Stimulated activated CD4-positive, alpha-beta T cell treated with anti-CD3 and anti-CD28 coated beads, Interleukin-4, amount 100 ng/mL, for 4 hours (primary cell): ENCODE measurements at regions not wholly inside any gene's neighbourhood (a gene's known extent, or its start where the extent isn't known, plus 50 kb on each side); places are given as distances from the start of the nearest gene placed in this dataset.
"Not testable (repeated sequence)": the region's sequence is repeated elsewhere in the genome, so short reads cannot be mapped to it uniquely, and the experiment has no call there.

Source experiments
- DNase-seq, 2 experiments: peaks; one replicate each; pipeline ENCODE4 v3.0.0-alpha.2; 2020

- DNase-seq: no peak
These were observed 209.8 kb upstream of the FLRT2 start for GRCh38 chr14:85319998-85320630.

GRCh38 chr14:85325134-85326017, 204.6 kb upstream of the FLRT2 start:
- no peak for DNase-seq

GRCh38 chr14:85332401-85332800, 197.5 kb upstream of the FLRT2 start:
- DNase-seq: no peak

- no peak for DNase-seq
These were observed 196.6 kb upstream of the FLRT2 start for GRCh38 chr14:85333313-85333712.

- DNase-seq: no peak
These were observed 196.1 kb upstream of the FLRT2 start for GRCh38 chr14:85333841-85334240.

- DNase-seq: no peak
These were observed 195.6 kb upstream of the FLRT2 start for GRCh38 chr14:85334316-85334715.

GRCh38 chr14:85336257-85336656, 193.7 kb upstream of the FLRT2 start:
- no peak for DNase-seq

GRCh38 chr14:85336817-85337216, 193.1 kb upstream of the FLRT2 start:
- DNase-seq: no peak

GRCh38 chr14:85338895-85339294, 191.0 kb upstream of the FLRT2 start:
- DNase-seq: no peak

- DNase-seq: no peak
These were observed 186.9 kb upstream of the FLRT2 start for GRCh38 chr14:85342858-85343607.

GRCh38 chr14:85344171-85344570, 185.8 kb upstream of the FLRT2 start:
- DNase-seq: no peak

GRCh38 chr14:85344847-85345570, 184.9 kb upstream of the FLRT2 start:
- DNase-seq: no peak

- no peak for DNase-seq
These were observed 179.3 kb upstream of the FLRT2 start for GRCh38 chr14:85350667-85351066.

- DNase-seq: not testable (repeated sequence)
These were observed 177.4 kb upstream of the FLRT2 start for GRCh38 chr14:85352588-85352987.

GRCh38 chr14:85357120-85357519, 172.8 kb upstream of the FLRT2 start:
- no peak for DNase-seq

- DNase-seq: no peak
These were observed 171.7 kb upstream of the FLRT2 start for GRCh38 chr14:85358136-85358785.

GRCh38 chr14:85359505-85359904, 170.4 kb upstream of the FLRT2 start:
- no peak for DNase-seq

GRCh38 chr14:85363358-85363757, 166.6 kb upstream of the FLRT2 start:
- no peak for DNase-seq

- DNase-seq: no peak
These were observed 163.7 kb upstream of the FLRT2 start for GRCh38 chr14:85366226-85366625.

GRCh38 chr14:85380881-85381280, 149.1 kb upstream of the FLRT2 start:
- no peak for DNase-seq

- DNase-seq: no peak
These were observed 147.6 kb upstream of the FLRT2 start for GRCh38 chr14:85382341-85382740.

GRCh38 chr14:85387181-85387580, 142.8 kb upstream of the FLRT2 start:
- no peak for DNase-seq
